Glomerular visceral epithelial cell (primary cell): ENCODE measurements at regions not wholly inside any gene's neighbourhood (a gene's known extent, or its start where the extent isn't known, plus 50 kb on each side); places are given as distances from the start of the nearest gene placed in this dataset.
"Not testable (repeated sequence)": the region's sequence is repeated elsewhere in the genome, so short reads cannot be mapped to it uniquely, and the experiment has no call there.

ENCODE experiments used
- DNase-seq: peaks from one replicate; pipeline ENCODE4 v3.0.0-alpha.2; 2016; ENCODE audit errors: extremely low spot score

GRCh38 chr12:19988948-19989347, 379.4 kb upstream of the PDE3A start:
- no peak for DNase-seq

- no peak for DNase-seq
Observed at GRCh38 chr12:19991146-19991545, 377.2 kb upstream of the PDE3A start.

- no peak for DNase-seq
Observed at GRCh38 chr12:19992311-19992710, 376.0 kb upstream of the PDE3A start.

- DNase-seq, result no peak
Observed at GRCh38 chr12:19994968-19995367, 373.4 kb upstream of the PDE3A start.

- DNase-seq, result no peak
Observed at GRCh38 chr12:19997656-19998400, 370.5 kb upstream of the PDE3A start.

- DNase-seq, result no peak
Observed at GRCh38 chr12:19998411-19998810, 369.9 kb upstream of the PDE3A start.

- DNase-seq, result peak; percentile 1
Observed at GRCh38 chr12:19998961-19999804, 369.2 kb upstream of the PDE3A start.

- no peak for DNase-seq
Observed at GRCh38 chr12:19999805-20000138, 368.6 kb upstream of the PDE3A start.

- DNase-seq, result no peak
Observed at GRCh38 chr12:20000229-20000849, 368.0 kb upstream of the PDE3A start.

- DNase-seq, result no peak
Observed at GRCh38 chr12:20003252-20003651, 365.1 kb upstream of the PDE3A start.

- no peak for DNase-seq
Observed at GRCh38 chr12:20004952-20005351, 363.4 kb upstream of the PDE3A start.

GRCh38 chr12:20006871-20007730, 361.2 kb upstream of the PDE3A start:
- no peak for DNase-seq

GRCh38 chr12:20009965-20010364, 358.4 kb upstream of the PDE3A start:
- not testable (repeated sequence) for DNase-seq

GRCh38 chr12:20011200-20011599, 357.1 kb upstream of the PDE3A start:
- DNase-seq, result no peak

GRCh38 chr12:20017802-20018201, 350.5 kb upstream of the PDE3A start:
- DNase-seq, result no peak

GRCh38 chr12:20018406-20018805, 349.9 kb upstream of the PDE3A start:
- no peak for DNase-seq

- no peak for DNase-seq
Observed at GRCh38 chr12:20024194-20024593, 344.1 kb upstream of the PDE3A start.

- DNase-seq, result no peak
Observed at GRCh38 chr12:20028033-20028432, 340.3 kb upstream of the PDE3A start.

- DNase-seq, result no peak
Observed at GRCh38 chr12:20030826-20031225, 337.5 kb upstream of the PDE3A start.

GRCh38 chr12:20039562-20039961, 328.8 kb upstream of the PDE3A start:
- no peak for DNase-seq

- DNase-seq, result no peak
Observed at GRCh38 chr12:20040184-20040583, 328.2 kb upstream of the PDE3A start.

- DNase-seq, result no peak
Observed at GRCh38 chr12:20040831-20041230, 327.5 kb upstream of the PDE3A start.
